Progenitor cell of endocrine pancreas (in vitro differentiated cells): ENCODE measurements at regions not wholly inside any gene's neighbourhood (a gene's known extent, or its start where the extent isn't known, plus 50 kb on each side); places are given as distances from the start of the nearest gene placed in this dataset.

Source experiments
- DNase-seq: peaks from one replicate; pipeline ENCODE4 v3.0.0; 2021; ENCODE audit warnings: low spot score; ENCODE audit not compliant: unreplicated experiment
- H3K27ac Mint-ChIP-seq: 2 replicates; pipeline ENCODE4 v1.8.0; 2021; ENCODE audit warnings: mild to moderate bottlenecking, moderate library complexity, mixed read lengths
- H3K27me3 Mint-ChIP-seq: 2 replicates; pipeline ENCODE4 v1.8.0; 2021; ENCODE audit warnings: mixed read lengths
- H3K36me3 Mint-ChIP-seq: 2 replicates; pipeline ENCODE4 v1.8.0; 2022; ENCODE audit warnings: mixed read lengths; ENCODE audit not compliant: insufficient read depth
- H3K4me1 Mint-ChIP-seq: 2 replicates; pipeline ENCODE4 v1.8.0; 2021; ENCODE audit warnings: low read depth, mixed read lengths
- H3K4me3 Mint-ChIP-seq: 2 replicates; pipeline ENCODE4 v1.8.0; 2021; ENCODE audit warnings: low read depth, mild to moderate bottlenecking, moderate library complexity, mixed read lengths
- H3K9me3 Mint-ChIP-seq: 2 replicates; pipeline ENCODE4 v1.8.0; 2021; ENCODE audit warnings: low read depth, mixed read lengths
- TF ChIP-seq, protein P1 (sequence below): fragments of 200-600 bp; sonication (generic); IDR thresholded peaks from one replicate; pipeline ENCODE4 v1.5.0; 2021; ENCODE audit warnings: antibody characterized with exemption, mild to moderate bottlenecking; ENCODE audit not compliant: unreplicated experiment

- Mint-ChIP-seq H3K4me1 (no peaks in the 10 kb centered on the region), H3K27ac (no peak overlapping the region)
Observed at GRCh38 chr6:92147246-92147645, 1272.1 kb downstream of the EPHA7 start.

DNA sequence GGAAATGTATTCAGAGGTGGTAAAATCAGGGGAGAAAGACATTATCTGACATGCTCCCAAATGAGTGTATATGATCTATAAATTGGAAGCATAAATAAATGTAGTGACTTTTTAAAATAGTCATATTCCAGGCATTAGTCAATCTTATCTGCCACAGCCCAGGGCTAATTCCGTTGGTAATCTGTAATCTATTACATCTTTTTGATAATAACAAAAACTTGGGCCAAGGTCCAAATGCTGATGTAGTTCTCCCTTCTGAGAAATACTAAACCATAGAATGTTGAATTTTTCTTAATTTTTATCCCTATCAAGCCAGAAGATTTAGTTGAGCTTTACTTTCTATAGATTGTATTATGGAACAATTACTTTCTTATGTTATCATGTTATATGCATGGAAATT, 1279.8 kb downstream of the EPHA7 start:
- Mint-ChIP-seq H3K4me1 (no peaks in the 10 kb centered on the region), H3K4me3 (no peak overlapping the region), H3K27me3 (no peaks in the 10 kb centered on the region), H3K9me3 (no peaks in the 10 kb centered on the region), H3K36me3 (no peaks in the 10 kb centered on the region), H3K27ac (no peak overlapping the region)
- DNase-seq = no peak
- TF ChIP-seq, protein P1, sequence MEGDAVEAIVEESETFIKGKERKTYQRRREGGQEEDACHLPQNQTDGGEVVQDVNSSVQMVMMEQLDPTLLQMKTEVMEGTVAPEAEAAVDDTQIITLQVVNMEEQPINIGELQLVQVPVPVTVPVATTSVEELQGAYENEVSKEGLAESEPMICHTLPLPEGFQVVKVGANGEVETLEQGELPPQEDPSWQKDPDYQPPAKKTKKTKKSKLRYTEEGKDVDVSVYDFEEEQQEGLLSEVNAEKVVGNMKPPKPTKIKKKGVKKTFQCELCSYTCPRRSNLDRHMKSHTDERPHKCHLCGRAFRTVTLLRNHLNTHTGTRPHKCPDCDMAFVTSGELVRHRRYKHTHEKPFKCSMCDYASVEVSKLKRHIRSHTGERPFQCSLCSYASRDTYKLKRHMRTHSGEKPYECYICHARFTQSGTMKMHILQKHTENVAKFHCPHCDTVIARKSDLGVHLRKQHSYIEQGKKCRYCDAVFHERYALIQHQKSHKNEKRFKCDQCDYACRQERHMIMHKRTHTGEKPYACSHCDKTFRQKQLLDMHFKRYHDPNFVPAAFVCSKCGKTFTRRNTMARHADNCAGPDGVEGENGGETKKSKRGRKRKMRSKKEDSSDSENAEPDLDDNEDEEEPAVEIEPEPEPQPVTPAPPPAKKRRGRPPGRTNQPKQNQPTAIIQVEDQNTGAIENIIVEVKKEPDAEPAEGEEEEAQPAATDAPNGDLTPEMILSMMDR = no peak

More at GRCh38 chr6:92147246-92147645, 1272.1 kb downstream of the EPHA7 start:
- DNase-seq = no peak
- no peak overlapping the region for H3K4me3 Mint-ChIP-seq
- no peaks in the 10 kb centered on the region for H3K36me3 Mint-ChIP-seq
- H3K9me3 Mint-ChIP-seq = peaks cover 3% of the 10 kb centered on the region
- no peaks in the 10 kb centered on the region for H3K27me3 Mint-ChIP-seq
- TF ChIP-seq, protein P1 = no peak

GRCh38 chr6:92132957-92133356, 1286.4 kb downstream of the EPHA7 start:
- TF ChIP-seq, protein P1 = no peak
- Mint-ChIP-seq H3K4me3 (no peak overlapping the region), H3K9me3 (no peaks in the 10 kb centered on the region), H3K4me1 (no peaks in the 10 kb centered on the region), H3K27ac (no peak overlapping the region), H3K27me3 (peaks cover 3% of the 10 kb centered on the region), H3K36me3 (no peaks in the 10 kb centered on the region)
- DNase-seq = no peak

- TF ChIP-seq, protein P1 = no peak
- Mint-ChIP-seq H3K36me3 (no peaks in the 10 kb centered on the region), H3K9me3 (no peaks in the 10 kb centered on the region), H3K27me3 (peaks cover 5% of the 10 kb centered on the region), H3K27ac (no peak overlapping the region), H3K4me3 (no peak overlapping the region), H3K4me1 (no peaks in the 10 kb centered on the region)
- DNase-seq = no peak
Observed at GRCh38 chr6:92132457-92132856, 1286.9 kb downstream of the EPHA7 start.

- Mint-ChIP-seq H3K27me3 (peaks cover 6% of the 10 kb centered on the region), H3K4me1 (peaks cover 5% of the 10 kb centered on the region), H3K36me3 (no peaks in the 10 kb centered on the region), H3K4me3 (no peak overlapping the region), H3K27ac (no peak overlapping the region), H3K9me3 (no peaks in the 10 kb centered on the region)
- no peak for DNase-seq
- TF ChIP-seq, protein P1 = no peak
Observed at GRCh38 chr6:92130944-92131343, 1288.4 kb downstream of the EPHA7 start.
